RWPE1 (cell line): ENCODE measurements at regions not wholly inside any gene's neighbourhood (a gene's known extent, or its start where the extent isn't known, plus 50 kb on each side); places are given as distances from the start of the nearest gene placed in this dataset.

Source experiments
- CTCF ChIA-PET: fragments of 350-600 bp; sonication (Branson Sonifier 250); formaldehyde crosslinking; extraction: SDS; loops from one replicate; lab custom pipeline; 2021; lab: Yijun Ruan, JAX
- POLR2A ChIA-PET: fragments of 400-600 bp; formaldehyde crosslinking; extraction: SDS; loops from one replicate; lab custom pipeline; 2020; ENCODE audit warnings: antibody characterized with exemption; ENCODE audit not compliant: low non-redundant PET; lab: Yijun Ruan, JAX
- DNase-seq: peaks from one replicate; pipeline ENCODE4 v3.0.0; 2012; ENCODE audit warnings: low spot score
- H3K27ac ChIP-seq: fragments of 450-650 bp; 2 replicates; pipeline ENCODE4 v1.5.1; 2017
- CTCF ChIP-seq: fragments of 450-650 bp; conservative IDR thresholded peaks from 2 replicates; pipeline ENCODE4 v1.5.1; 2017; ENCODE audit warnings: low read depth, mild to moderate bottlenecking

- ChIA-PET CTCF (no interaction called here), POLR2A (interaction anchor here (0.6 kb wide), 1 partner anchor 293 kb away, joined by 3 read pairs; no protein-coding TSS in a partner anchor)
Measured at GRCh38 chr5:71806711-71807110, 87.6 kb downstream of the CARTPT start.

GRCh38 chr5:71807909-71808308 is 88.8 kb downstream of the CARTPT start:
- H3K27ac ChIP-seq = no peak overlapping the region
- ChIA-PET POLR2A (no interaction called here), CTCF (interaction anchor here (0.6 kb wide), 1 partner anchor 705 kb away, joined by 6 read pairs; no protein-coding TSS in a partner anchor)
- no peak for TF ChIP-seq CTCF
- no peak for DNase-seq

More at GRCh38 chr5:71806711-71807110, 87.6 kb downstream of the CARTPT start:
- no peak overlapping the region for H3K27ac ChIP-seq
- DNase-seq = no peak
- TF ChIP-seq CTCF = no peak

- CTCF ChIA-PET = no interaction called here
- DNase-seq = no peak
- no peak overlapping the region for H3K27ac ChIP-seq
- no peak for TF ChIP-seq CTCF
- POLR2A ChIA-PET = no interaction called here
Measured at GRCh38 chr5:71809446-71809845, 90.4 kb downstream of the CARTPT start.

GRCh38 chr5:71810023-71810422 is 90.9 kb downstream of the CARTPT start:
- CTCF ChIA-PET = no interaction called here
- POLR2A ChIA-PET = no interaction called here
- H3K27ac ChIP-seq = no peak overlapping the region
- TF ChIP-seq CTCF = no peak
- no peak for DNase-seq

GRCh38 chr5:71810471-71811195 is 91.6 kb downstream of the CARTPT start:
- H3K27ac ChIP-seq = no peak overlapping the region
- ChIA-PET POLR2A (no interaction called here), CTCF (no interaction called here)
- no peak for TF ChIP-seq CTCF
- no peak for DNase-seq

- no peak for DNase-seq
- ChIA-PET POLR2A (no interaction called here), CTCF (no interaction called here)
- no peak for TF ChIP-seq CTCF
- no peak overlapping the region for H3K27ac ChIP-seq
Measured at GRCh38 chr5:71811779-71812178, 92.7 kb downstream of the CARTPT start.
